HG03520 (cell line): ENCODE measurements at regions not wholly inside any gene's neighbourhood (a gene's known extent, or its start where the extent isn't known, plus 50 kb on each side); places are given as distances from the start of the nearest gene placed in this dataset.

Experiments used
- ATAC-seq: cut with Tn5 transposase; IDR thresholded peaks from one replicate; pipeline ENCODE4 v1.9.1; 2021; ENCODE audit warnings: mild to moderate bottlenecking, moderate library complexity; ENCODE audit not compliant: unreplicated experiment

DNA sequence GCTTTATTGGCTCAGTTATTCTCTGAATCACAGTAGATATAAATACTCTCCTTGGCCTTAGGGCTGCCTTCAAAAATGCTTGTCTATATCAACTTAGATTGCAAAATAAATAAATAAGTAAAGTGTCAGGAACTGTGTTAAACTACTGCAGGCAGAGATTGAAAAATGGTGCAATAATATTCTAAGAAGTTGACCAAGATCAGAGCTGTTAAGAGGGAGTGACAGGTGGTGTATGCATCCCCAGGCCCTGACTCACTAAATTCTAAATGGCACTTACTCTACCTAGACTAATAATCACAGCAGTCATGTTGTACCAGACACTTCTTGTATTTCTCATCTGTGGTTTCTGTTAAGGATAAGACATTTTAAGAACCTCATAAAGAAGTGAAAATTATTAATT lies 235.1 kb upstream of the SPOCK3 start:
- ATAC-seq = no peak

DNA sequence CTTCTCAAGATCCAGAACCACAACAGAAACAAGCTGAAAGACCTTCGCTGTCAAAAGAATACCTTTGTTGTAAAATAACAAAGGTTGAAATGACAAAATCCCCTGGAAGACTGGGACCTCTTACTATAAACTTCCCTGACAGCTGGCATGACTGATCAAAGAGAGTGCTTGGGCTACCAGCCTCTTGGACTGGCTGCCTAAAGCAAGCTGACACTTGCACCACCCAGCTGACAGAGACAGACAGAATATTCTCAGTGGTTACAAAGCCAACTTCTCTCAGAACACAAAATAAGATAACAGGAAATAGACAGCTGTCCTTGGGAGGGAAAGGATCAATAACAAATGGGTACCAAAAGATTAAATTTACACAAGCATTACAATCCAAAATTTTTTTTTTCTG lies 241.7 kb upstream of the SPOCK3 start:
- no peak for ATAC-seq

DNA sequence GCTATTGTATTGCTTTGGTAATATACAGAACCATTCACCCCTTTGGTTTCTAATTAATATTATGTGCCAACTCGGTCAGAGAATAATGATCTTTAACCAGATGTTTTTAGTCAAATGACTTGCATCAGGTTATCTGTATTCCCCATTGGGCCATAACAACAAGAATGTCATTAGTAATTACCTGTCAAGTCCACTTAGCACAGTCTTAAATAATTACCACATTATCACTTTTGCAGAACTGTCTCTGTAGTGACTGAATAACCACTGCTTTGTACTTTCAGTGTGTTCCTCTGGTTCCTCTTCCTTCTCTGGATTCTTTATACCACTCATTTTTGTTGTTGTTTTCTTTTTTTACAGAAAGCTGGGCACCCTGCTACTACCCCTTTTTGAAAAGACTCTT lies 257.7 kb upstream of the SPOCK3 start:
- ATAC-seq = no peak

DNA sequence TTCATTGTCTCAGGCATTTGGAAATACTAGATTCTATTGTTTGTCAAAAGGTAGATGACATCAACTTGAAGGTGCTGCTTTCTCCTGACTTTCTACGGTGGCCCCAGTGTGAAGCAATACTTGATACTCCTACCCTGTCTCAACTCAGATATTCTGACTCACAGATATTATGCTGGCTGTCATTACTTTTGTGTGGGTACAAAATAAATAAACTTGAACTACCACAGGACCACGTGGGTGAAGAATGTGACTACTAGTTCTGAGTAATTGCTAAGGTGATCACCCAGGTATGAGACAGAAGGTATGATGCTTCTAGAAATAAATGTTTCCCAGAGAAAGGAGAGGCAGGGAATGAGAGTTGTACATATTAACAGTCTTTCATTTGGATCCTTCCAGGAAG lies 275.3 kb upstream of the SPOCK3 start:
- ATAC-seq = no peak

DNA sequence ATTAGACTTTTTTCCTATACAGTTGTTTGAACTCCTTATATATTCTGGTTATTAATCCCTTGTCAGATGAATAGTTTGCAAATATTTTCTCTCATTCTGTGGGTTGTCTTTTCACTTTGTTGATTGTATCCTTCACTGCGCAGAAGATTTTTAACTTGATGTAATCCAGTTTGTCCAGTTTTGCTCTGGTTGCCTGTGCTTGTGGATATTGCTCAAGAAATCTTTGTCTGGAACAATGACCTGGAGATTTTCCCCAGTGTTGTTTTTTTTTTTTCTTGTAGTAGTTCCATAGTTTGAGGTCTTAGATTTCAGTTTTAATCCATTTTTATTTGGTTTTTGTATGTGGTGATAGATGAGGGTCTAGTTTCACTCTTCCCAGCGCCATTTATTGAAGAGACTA lies 289.8 kb upstream of the SPOCK3 start:
- no peak for ATAC-seq

DNA sequence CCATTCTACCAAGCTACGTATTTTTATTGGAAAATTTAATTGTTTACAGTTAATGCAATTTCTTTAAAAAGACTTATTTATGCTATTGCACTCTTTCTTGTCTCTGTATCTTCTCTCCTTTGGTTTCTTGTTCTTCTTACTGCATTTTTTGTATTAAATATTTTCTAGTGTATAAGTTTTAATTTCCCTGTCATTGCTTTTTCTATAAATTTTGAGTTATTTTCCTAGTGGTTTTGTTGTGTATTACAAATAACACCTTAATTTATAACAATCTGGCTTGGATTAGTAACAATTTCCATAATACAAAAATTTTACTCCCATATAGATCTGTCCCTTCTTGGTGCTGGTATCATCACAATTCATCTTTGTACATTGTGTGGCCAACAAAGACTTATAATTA lies 303.5 kb upstream of the SPOCK3 start:
- ATAC-seq = no peak

DNA sequence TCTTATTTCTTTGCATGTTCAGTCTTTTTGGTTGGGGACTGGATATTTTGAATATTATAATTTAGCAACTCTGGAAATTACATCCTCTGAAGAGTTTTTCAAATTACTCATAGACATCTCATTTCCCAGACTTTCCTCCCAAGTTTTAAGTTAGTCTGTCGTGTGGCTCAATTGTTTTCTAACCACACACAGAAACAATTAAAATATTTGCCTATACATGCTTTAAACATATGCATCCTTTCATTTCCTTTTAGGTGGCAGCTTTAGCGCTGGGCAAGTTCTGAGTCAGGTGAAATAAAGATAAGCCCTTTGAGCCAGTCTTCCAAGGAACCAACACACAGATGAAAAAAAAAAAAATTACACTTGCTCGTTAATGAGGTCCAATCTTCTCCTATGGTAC lies 307.0 kb upstream of the SPOCK3 start:
- no peak for ATAC-seq

DNA sequence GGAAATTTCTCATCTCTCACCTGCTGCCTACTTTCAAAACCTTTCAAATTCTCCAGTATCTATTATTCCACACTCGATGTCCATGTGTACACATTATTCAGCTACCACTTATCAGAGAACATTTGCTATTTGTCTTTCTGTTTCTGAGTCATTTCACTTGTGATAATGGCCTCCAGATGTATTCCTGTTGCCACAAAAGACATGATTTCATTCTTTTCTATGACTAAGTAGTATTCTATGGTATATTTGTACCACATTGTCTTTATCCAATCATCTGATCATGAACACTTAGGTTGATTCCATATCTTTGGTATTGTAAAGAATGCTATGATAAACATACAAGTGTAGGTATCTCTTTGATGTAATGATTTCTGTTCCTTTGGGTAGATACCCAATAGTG lies 310.1 kb upstream of the SPOCK3 start:
- ATAC-seq = no peak

DNA sequence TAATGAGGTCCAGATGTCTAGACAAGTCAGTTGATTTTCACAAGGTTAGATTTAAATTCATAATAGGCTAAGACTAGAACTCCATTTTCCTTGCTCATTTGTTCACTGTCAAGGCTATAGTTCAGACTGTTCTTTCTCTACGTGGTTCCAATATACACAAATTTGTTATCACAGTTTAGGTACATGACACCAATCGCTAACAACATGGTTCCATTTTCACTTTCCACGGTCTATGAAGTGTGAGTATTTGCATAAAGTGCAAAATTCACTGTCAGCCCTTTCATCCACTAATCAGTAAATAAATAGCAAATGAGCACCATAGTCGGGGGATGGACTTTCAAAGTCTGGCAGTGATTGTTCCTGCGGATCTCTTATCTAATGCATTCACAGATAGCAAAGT lies 315.7 kb upstream of the SPOCK3 start:
- ATAC-seq = no peak

DNA sequence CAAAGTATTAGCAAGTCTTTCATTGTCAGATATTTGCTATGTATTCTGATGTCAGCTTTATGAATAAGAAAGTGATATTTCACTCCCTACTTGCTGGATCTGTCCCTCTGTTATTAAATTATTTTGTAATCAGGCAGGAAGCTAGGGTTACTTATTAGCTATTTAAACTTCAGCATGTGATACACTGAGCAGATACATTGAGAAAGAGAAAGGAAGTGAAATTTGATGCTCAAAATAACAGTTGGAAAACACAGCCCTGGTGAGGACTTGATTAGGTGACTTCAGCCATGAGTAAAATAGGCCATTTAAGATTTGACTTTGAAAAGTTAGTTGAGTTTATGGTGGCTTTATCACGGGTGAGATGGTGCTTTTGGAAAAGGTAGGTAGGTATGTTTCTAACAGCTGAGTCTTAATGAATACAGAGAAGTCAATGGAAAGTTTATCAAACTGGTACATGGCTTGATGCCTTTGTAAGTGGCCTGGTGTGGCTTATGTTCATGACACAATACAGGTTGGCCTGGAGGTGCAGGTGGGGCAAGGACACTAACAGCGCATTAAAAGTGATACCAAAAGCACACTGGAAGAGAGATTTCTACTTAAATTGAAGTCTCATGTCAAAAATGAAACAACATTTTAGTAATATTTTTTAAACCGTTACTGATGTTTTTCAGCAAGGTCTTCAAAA lies 321.2 kb upstream of the SPOCK3 start:
- peak; percentile 59 for ATAC-seq

DNA sequence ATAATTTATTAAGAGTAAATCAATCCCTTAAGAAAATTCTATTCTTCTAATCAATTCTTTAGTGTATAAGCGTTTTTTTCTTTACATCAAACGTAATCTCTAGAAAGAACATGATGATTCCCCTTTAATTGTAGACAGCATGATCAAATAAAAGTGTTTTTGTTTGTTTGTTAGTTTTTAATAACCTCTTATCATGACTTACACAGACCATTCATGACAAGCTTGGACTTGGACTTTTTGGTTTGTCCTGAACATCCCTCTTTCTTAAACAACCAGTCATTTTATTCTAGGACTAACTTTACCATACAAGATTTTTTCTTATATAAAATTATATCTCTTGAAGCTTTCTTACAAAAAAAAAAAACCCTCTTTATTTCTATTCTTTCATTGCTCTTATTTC lies 344.6 kb upstream of the SPOCK3 start:
- no peak for ATAC-seq

DNA sequence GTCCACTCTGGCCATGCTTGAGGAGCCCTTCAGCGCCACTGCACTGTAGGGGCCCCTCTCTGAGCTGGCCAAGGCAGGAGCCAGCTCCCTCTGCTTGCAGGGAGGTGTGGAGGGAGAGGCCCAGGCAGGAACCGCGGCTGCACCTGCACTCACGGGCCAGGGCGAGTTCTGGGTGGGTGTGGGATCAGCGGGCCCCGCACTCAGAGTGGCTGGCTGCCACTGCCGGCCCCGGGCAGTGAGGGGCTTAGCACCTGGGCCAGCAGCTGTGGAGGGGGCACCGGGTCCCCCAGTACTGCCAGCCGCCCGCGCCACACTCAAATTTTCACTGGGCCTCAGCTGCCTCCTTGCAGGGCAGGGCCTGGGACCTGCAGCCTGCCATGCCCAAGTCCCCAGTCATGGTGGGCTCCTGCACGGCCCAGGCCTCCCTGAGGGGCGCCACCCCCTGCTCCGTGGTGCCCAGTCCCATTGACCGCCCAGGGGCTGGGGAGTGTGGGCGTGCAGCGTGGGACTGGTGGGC lies 347.2 kb upstream of the SPOCK3 start:
- no peak for ATAC-seq

DNA sequence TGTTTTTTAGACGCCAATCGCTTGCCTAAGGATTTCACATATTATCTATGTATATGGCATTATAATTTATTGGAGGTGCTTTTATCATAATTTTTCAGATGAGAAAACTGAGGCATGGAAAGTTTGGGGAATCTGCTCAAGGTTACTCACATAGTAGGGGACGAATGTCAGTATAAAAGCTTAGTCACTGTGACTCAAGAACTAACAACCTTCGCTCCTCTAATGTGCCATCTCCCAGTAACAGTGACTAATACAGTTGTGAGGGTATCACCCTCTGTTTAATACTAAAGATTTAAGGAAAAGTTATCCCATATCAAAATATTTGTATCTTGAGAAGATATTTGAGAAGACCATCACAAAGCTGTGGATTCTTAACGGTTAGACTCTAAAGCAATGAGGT lies 353.1 kb upstream of the SPOCK3 start:
- ATAC-seq = no peak

DNA sequence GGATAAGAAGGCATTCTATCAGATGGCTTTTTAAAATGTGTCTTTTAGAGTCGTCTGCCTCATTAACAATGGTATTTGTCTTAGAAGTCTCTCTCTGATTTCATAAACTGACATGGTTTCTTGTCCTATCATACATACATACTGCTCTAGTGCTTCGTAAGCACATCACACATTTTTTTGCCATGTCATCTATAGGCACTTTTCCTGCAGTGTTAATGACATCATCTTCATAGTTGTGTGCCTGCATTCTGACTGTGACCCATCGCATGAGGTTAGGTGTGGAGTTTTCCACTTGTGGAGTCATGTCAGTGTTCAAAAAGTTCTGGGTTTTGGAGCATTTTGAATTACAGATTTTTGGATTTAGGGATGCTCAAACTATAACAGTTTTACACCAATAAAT lies 361.6 kb upstream of the SPOCK3 start:
- no peak for ATAC-seq

DNA sequence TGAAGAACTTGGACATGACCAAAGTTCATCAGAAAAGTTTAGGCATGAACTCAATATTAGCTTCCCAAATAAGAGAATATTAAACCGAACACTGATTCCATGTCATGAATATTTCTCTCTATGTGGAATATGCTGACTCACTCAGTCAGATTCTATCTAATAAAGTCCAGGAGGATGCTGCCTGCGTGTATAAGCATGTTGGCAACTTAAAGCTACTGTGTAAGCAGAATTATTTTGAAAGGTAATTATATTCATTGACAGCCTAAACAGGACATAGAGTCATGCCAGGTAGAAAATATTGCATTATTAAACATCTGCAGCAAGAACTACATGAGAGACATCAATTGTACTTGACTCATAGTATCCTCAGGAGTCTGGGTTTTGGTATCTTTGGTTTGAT lies 367.9 kb upstream of the SPOCK3 start:
- ATAC-seq = no peak

DNA sequence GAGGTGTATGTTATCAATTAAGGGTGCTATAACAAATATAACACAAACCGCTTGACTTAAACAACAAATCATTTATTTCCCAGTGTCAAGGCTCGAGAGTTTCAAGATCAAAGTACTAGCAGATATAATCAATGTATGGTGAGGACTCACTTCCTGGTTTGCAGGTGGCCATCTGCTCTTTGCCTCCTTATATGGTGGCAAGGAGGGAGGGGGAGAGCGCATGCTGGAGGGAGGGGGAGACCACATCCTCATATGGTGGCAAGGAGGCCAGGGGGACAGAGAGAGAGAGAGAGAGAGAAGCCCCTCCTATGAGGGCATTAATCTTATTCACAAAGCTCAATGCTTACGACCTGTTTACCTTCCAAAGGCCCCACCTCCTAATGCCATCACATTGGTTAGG lies 372.3 kb upstream of the SPOCK3 start:
- ATAC-seq = no peak

DNA sequence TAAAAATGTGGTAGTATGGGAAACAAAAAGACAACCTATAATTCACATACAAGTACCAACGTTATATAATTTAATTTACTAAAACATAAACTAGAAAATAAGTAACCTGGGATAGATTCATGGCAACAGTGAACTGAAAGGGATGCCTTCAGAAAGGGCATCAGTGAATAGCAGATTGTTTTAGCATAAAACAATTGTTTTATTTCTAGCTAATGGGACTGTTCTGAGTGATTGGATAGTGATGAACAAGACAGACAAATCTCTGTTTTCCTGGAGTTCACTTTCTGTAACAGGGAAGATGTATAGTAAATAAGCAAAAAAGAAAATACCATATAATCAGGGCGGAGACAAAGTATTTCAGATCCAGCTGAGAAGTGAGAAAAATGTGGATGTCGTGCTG lies 379.1 kb upstream of the SPOCK3 start:
- ATAC-seq = no peak

DNA sequence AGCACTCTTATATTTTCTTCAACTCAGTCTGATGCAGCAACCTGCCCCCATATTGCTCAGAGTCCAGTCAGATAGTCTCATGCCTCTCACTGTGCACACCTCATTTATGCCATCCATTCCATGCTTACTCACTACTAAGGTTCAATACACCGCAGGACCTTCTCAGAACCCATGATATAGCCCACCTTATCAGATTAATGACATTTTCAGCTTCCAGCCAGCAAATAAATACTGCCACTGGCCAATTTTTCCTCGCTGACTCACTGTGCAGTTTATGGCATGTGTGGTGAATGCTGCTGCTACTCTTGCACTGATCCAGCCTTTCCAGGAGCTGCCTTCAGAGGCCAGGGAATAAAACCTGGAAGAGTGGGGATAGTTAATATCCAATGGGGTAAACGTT lies 380.6 kb upstream of the SPOCK3 start:
- ATAC-seq = no peak

DNA sequence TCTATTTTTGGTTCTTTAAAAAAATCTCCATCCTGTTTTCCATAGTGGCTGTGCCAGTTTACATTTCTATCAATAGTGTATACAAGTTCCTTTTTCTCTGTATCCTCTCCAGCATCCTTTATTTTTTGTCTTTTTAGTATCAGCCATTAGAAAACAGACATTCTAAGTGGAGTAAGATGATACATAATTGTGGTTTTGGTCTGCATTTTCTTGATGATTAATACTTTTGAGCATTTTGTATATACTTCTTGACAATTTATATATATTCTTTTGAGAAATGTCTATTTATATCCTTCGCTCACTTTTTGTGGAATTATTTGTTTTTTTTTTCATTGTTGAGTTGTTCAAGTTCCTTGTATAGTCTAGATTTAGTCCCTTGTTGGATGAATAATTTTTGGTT lies 382.2 kb upstream of the SPOCK3 start:
- no peak for ATAC-seq

DNA sequence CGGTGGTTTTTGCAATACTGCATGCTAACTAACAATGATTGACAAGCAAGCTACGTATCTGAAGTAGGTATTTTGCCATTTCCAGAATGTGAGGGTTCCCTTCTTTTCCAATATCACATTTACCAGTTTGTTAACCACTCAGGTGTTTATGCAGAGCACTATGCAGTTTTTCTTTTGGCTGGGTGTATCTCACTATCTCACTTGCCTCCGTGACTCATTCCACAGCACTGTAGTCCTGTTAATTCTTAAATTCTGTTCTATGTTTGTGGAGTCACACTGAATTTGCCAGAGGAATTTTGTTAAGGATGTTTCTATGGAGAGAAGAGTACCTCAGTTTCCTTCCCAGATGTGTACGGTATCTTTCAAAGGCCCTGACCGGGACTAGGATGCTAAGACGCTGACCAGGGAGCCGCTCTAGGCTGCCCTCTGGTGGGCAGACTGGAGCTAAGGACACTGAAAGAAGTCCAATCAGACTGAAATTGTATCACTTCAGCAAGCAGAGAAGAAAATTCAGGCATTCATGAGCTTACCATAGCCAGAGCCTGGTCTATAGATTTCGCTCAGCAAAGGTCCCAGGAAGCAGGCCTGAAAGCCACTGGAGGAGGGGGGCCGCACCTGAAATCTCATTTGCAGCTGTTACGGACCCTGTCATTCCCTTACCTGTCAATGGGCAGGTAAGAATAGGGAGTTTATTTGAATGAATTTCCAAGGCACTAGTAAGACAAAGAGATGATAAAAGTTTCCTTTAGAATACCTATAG lies 388.4 kb upstream of the SPOCK3 start:
- ATAC-seq = peak; percentile 97

DNA sequence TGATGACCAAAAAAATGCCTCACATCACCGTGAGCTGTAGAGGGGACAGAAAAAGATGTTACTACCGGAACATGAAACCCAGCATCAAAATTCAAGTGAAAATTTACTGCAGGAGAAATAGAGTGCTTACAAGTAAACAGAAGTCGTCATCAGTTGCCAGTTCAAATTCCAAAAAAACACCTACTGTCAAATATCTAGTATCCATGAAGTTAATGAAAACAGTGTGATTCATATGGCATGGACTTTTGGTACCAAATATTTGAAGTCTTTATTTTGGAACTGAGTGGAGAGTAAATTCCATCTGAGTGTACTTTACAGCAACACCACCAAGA lies 388.9 kb upstream of the SPOCK3 start:
- no peak for ATAC-seq

DNA sequence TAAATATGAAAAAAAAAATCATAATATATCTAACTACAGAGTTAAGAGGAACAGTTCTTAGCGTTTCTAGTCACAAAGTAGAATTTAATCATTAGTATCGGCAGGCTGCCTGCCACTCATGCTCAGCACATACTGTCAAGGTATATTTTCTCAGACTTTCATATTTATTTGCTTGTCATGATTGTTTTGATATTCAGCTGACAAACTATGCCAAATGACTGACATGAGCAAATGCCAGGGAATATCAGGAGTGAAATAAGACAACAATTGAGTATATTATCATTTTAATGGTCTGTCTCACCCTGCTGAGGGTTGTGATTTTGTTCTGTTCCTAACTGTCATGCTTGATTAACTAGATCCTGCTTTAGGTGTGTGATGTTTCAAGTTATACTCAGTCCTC lies 395.0 kb upstream of the SPOCK3 start:
- ATAC-seq = no peak

DNA sequence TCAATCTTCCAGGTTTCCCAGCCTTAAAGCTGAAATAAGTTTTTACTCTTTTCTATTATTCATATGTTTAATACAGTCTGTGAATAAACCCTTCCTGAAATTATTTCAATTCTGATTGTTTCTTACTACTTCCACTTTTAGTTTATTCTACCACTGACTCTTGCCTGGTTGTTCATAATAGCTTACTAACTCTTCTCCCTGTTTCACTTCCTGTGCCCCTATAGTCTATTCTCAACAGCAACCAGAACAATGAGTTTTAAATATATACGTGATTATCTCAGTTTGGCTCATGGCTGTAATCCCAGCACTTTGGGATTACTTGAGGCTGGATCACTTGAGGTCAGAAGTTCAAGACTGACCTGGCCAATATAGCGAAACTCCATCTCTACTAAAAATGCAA lies 408.0 kb upstream of the SPOCK3 start:
- ATAC-seq = peak; percentile 68
